NCI-H345 (cell line): ENCODE measurements at regions not wholly inside any gene's neighbourhood (a gene's known extent, or its start where the extent isn't known, plus 50 kb on each side); places are given as distances from the start of the nearest gene placed in this dataset.

Experiments used
- DNase-seq: peaks from one replicate; lab custom pipeline; 2025; lab: John Stamatoyannopoulos, UW

- no peak for DNase-seq
Measured at GRCh38 chr4:125365731-125366130, 51.0 kb downstream of the FAT4 start.

- no peak for DNase-seq
Measured at GRCh38 chr4:125368146-125368545, 53.4 kb downstream of the FAT4 start.

- no peak for DNase-seq
Measured at GRCh38 chr4:125368671-125369081, 53.9 kb downstream of the FAT4 start.

GRCh38 chr4:125369098-125369497 lies 54.3 kb downstream of the FAT4 start:
- DNase-seq: no peak

- no peak for DNase-seq
Measured at GRCh38 chr4:125370478-125370877, 55.7 kb downstream of the FAT4 start.

- no peak for DNase-seq
Measured at GRCh38 chr4:125382995-125383394, 68.2 kb downstream of the FAT4 start.

- DNase-seq: no peak
Measured at GRCh38 chr4:125387770-125388169, 73.0 kb downstream of the FAT4 start.

GRCh38 chr4:125388613-125389012 lies 73.9 kb downstream of the FAT4 start:
- DNase-seq: no peak

- DNase-seq: no peak
Measured at GRCh38 chr4:125389713-125390112, 75.0 kb downstream of the FAT4 start.

GRCh38 chr4:125390126-125390525 lies 75.4 kb downstream of the FAT4 start:
- no peak for DNase-seq

- no peak for DNase-seq
Measured at GRCh38 chr4:125390727-125391126, 76.0 kb downstream of the FAT4 start.

- no peak for DNase-seq
Measured at GRCh38 chr4:125392694-125393093, 77.9 kb downstream of the FAT4 start.

- no peak for DNase-seq
Measured at GRCh38 chr4:125393825-125394224, 79.1 kb downstream of the FAT4 start.

GRCh38 chr4:125397226-125397625 lies 82.5 kb downstream of the FAT4 start:
- DNase-seq: no peak

- DNase-seq: no peak
Measured at GRCh38 chr4:125398263-125399002, 83.7 kb downstream of the FAT4 start.

GRCh38 chr4:125400756-125401155 lies 86.0 kb downstream of the FAT4 start:
- no peak for DNase-seq

- no peak for DNase-seq
Measured at GRCh38 chr4:125401784-125402183, 87.0 kb downstream of the FAT4 start.

- no peak for DNase-seq
Measured at GRCh38 chr4:125420526-125420925, 105.8 kb downstream of the FAT4 start.

GRCh38 chr4:125421547-125421946 lies 106.8 kb downstream of the FAT4 start:
- no peak for DNase-seq

GRCh38 chr4:125423124-125423523 lies 108.4 kb downstream of the FAT4 start:
- no peak for DNase-seq

- DNase-seq: no peak
Measured at GRCh38 chr4:125428832-125429231, 114.1 kb downstream of the FAT4 start.

- no peak for DNase-seq
Measured at GRCh38 chr4:125430086-125430485, 115.3 kb downstream of the FAT4 start.

- DNase-seq: no peak
Measured at GRCh38 chr4:125432078-125432477, 117.3 kb downstream of the FAT4 start.

GRCh38 chr4:125433453-125433852 lies 118.7 kb downstream of the FAT4 start:
- no peak for DNase-seq
